Activated naive CD8-positive, alpha-beta T cell (primary cell): ENCODE measurements at regions not wholly inside any gene's neighbourhood (a gene's known extent, or its start where the extent isn't known, plus 50 kb on each side); places are given as distances from the start of the nearest gene placed in this dataset.

Experiments
- H3K27ac Mint-ChIP-seq: one replicate; pipeline ENCODE4 v1.8.0; 2021; ENCODE audit warnings: mixed read lengths
- H3K27me3 Mint-ChIP-seq: one replicate; pipeline ENCODE4 v1.8.0; 2021; ENCODE audit warnings: mixed read lengths
- H3K36me3 Mint-ChIP-seq: one replicate; pipeline ENCODE4 v1.8.0; 2021; ENCODE audit warnings: mixed read lengths
- H3K4me1 Mint-ChIP-seq: one replicate; pipeline ENCODE4 v1.8.0; 2021; ENCODE audit warnings: low read depth, mixed read lengths
- H3K4me3 Mint-ChIP-seq: one replicate; pipeline ENCODE4 v1.8.0; 2021; ENCODE audit warnings: mild to moderate bottlenecking, mixed read lengths
- H3K9me3 Mint-ChIP-seq: one replicate; pipeline ENCODE4 v1.8.0; 2021; ENCODE audit warnings: low read depth, mixed read lengths

GRCh38 chr16:74143171-74143570 lies 153.4 kb upstream of the PSMD7 start:
- H3K4me3 Mint-ChIP-seq: no peak overlapping the region
- H3K27ac Mint-ChIP-seq: no peak overlapping the region
- H3K27me3 Mint-ChIP-seq: peaks cover 4% of the 10 kb centered on the region
- H3K36me3 Mint-ChIP-seq: no peaks in the 10 kb centered on the region
- no peaks in the 10 kb centered on the region for H3K9me3 Mint-ChIP-seq
- H3K4me1 Mint-ChIP-seq: no peaks in the 10 kb centered on the region

DNA sequence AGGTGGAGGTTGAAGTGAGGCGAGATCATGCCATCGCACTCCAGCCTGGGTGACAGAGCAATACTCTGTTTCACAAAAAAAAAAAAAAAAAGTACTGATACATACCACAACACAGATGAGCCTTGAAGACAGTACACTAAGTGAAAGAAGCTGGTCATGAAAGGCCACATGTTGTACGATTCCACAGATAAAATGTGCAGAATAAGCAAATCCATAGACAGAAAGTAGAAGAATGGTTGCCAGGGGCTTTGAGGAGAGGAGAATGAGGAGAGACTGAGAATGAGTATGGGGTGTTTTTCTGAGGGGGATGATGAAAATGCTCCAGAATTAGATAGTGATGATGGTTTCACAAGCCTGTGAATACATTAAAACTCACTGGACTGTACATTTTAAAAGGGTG lies 155.6 kb upstream of the PSMD7 start:
- no peaks in the 10 kb centered on the region for H3K4me1 Mint-ChIP-seq
- H3K27ac Mint-ChIP-seq: no peak overlapping the region
- no peaks in the 10 kb centered on the region for H3K9me3 Mint-ChIP-seq
- peaks cover 4% of the 10 kb centered on the region for H3K27me3 Mint-ChIP-seq
- no peak overlapping the region for H3K4me3 Mint-ChIP-seq
- H3K36me3 Mint-ChIP-seq: no peaks in the 10 kb centered on the region

- H3K4me1 Mint-ChIP-seq: no peaks in the 10 kb centered on the region
- H3K36me3 Mint-ChIP-seq: no peaks in the 10 kb centered on the region
- H3K27ac Mint-ChIP-seq: no peak overlapping the region
- H3K4me3 Mint-ChIP-seq: no peak overlapping the region
- no peaks in the 10 kb centered on the region for H3K9me3 Mint-ChIP-seq
- H3K27me3 Mint-ChIP-seq: peaks cover 4% of the 10 kb centered on the region
Observed at GRCh38 chr16:74140557-74140956, 156.1 kb upstream of the PSMD7 start.

DNA sequence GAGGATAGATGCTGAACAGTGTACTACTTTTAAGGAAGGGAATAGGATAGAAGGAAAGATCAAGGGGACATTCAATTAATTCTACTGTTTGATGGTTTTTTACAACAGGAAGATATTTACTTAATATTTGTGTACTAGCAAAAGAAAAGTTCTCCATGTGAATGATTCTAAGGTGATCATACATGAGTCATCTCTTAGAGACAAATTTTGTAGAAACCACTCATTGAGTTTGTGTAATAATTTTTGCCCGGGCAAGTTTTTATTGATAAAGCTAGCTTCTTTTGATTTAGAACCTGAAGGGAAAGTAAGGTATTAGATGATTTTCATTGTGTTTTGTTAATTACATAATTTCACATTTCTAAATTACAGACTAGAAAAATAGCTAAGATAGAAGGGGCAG lies 172.8 kb upstream of the PSMD7 start:
- Mint-ChIP-seq H3K4me3 (no peak overlapping the region), H3K27ac (no peak overlapping the region), H3K4me1 (no peaks in the 10 kb centered on the region), H3K27me3 (peaks cover 3% of the 10 kb centered on the region), H3K36me3 (no peaks in the 10 kb centered on the region), H3K9me3 (peaks cover 17% of the 10 kb centered on the region)

DNA sequence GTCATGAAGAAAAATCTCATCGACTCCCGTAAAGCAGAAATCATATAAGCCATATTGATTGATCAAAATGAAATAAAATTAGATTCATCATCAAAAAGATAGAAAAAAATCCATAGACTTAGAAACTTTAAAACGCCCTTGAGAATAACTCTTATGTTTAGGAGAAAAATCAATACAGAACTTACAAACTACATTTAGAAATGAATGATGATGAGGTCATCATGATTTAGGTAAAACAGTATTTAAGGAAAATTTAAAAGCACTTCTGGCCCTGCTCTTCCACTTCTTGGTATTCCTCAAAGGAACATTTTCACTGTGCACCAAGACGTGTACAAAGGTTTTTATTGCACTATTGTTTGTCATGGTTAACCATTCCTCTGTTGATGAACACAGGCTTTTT lies 173.4 kb upstream of the PSMD7 start:
- no peaks in the 10 kb centered on the region for H3K4me1 Mint-ChIP-seq
- H3K36me3 Mint-ChIP-seq: no peaks in the 10 kb centered on the region
- H3K27ac Mint-ChIP-seq: no peak overlapping the region
- H3K4me3 Mint-ChIP-seq: no peak overlapping the region
- H3K27me3 Mint-ChIP-seq: peaks cover 3% of the 10 kb centered on the region
- H3K9me3 Mint-ChIP-seq: peaks cover 17% of the 10 kb centered on the region

GRCh38 chr16:74117798-74118197 lies 178.8 kb upstream of the PSMD7 start:
- no peak overlapping the region for H3K4me3 Mint-ChIP-seq
- H3K27me3 Mint-ChIP-seq: peaks cover 6% of the 10 kb centered on the region
- H3K4me1 Mint-ChIP-seq: no peaks in the 10 kb centered on the region
- H3K27ac Mint-ChIP-seq: no peak overlapping the region
- no peaks in the 10 kb centered on the region for H3K36me3 Mint-ChIP-seq
- no peaks in the 10 kb centered on the region for H3K9me3 Mint-ChIP-seq

DNA sequence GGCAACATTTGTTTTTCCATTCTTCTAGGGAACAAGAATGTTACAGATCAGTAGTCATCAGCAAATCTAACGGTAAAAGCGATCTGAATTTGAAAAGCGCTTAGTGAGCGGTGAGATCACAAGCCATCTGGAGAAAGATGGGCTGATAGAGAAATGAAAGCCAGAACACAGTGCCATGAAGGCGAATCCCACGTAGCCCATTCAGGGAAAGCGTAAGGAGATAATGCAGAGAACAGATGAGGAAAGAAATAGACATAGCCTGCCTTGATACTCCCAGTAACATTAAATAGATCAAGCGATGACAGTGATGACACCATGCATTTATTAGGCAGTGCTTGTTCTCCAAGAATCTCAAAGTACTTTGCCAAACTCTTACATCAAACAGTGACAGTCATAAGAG lies 183.1 kb upstream of the PSMD7 start:
- Mint-ChIP-seq H3K27ac (no peak overlapping the region), H3K4me3 (no peak overlapping the region), H3K36me3 (no peaks in the 10 kb centered on the region), H3K9me3 (no peaks in the 10 kb centered on the region), H3K4me1 (peaks cover 2% of the 10 kb centered on the region), H3K27me3 (peaks cover 5% of the 10 kb centered on the region)

DNA sequence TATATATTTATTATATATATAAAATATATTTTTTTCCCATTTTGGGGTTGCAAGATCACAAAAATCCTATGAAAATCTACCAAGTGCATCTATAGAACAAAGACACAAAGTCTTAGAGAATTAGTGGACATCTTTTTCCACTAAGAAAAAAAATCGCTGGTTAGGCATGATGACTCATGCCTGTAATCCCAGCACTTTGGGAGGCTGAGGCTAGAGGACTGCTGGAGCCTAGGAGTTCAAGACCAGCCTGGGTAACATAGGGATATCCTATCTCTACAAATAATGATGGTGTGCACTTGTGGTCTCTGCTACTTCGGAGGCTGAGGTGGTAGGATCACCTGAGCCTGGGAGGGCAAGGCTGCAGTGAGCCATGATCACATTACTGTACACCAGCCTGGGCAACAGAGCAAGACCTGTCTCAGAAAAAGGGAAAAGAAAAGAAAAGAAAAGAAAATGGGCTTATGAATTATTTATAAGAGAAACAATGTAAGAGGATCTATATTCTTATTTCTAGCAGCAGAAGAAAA lies 185.1 kb upstream of the PSMD7 start:
- H3K27ac Mint-ChIP-seq: no peak overlapping the region
- H3K4me3 Mint-ChIP-seq: no peak overlapping the region
- peaks cover 5% of the 10 kb centered on the region for H3K4me1 Mint-ChIP-seq
- no peaks in the 10 kb centered on the region for H3K9me3 Mint-ChIP-seq
- H3K27me3 Mint-ChIP-seq: peaks cover 4% of the 10 kb centered on the region
- no peaks in the 10 kb centered on the region for H3K36me3 Mint-ChIP-seq

DNA sequence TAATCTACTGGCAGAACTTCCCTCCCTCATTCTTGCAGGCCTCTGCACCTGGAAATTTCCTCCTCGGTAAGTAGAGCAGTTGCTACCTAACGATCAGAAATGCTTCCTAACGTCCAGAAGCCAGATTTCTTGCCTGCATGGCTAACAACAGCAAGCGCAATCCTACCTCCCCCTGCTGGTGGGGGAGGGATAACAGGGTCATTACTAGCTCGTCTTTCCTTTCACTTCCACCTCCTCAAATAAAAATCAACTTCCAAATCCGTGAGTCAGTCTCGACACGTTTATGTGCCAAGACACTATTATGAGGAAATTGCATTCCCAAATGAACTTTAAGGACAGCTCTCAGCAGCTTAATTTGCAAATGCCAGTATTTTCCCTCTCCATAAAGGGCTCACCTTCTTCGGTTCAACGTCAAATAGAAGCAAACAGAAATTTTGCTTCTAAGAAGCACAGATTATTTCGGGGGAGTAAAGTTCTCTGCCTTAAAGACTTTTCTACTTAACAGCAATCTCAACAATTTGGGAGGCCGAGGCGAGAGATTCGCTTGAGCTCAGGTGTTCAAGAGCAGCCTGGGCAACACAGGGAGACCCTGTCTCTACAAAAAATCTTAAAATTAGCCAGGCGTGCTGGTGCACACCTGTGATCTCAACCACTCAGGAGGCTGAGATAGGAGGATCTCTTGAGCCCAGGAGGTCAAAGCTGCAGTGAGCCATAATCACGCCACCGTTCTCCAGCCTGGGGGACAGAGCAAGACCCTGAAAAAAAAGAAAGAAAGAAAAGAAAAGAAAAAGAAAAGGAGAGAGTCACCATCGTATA lies 188.6 kb upstream of the PSMD7 start:
- H3K36me3 Mint-ChIP-seq: no peaks in the 10 kb centered on the region
- H3K27me3 Mint-ChIP-seq: peaks cover 2% of the 10 kb centered on the region
- H3K4me1 Mint-ChIP-seq: peaks cover 5% of the 10 kb centered on the region

GRCh38 chr16:74104022-74104421 lies 192.6 kb upstream of the PSMD7 start:
- Mint-ChIP-seq H3K4me3 (no peak overlapping the region), H3K4me1 (peaks cover 5% of the 10 kb centered on the region), H3K9me3 (no peaks in the 10 kb centered on the region)

More for the DNA sequence above, 188.6 kb upstream of the PSMD7 start:
- Mint-ChIP-seq H3K9me3 (no peaks in the 10 kb centered on the region), H3K27ac (no peak overlapping the region), H3K4me3 (peak overlapping the region; percentile 53)

GRCh38 chr16:74101379-74102137 lies 195.1 kb upstream of the PSMD7 start:
- no peaks in the 10 kb centered on the region for H3K9me3 Mint-ChIP-seq
- no peaks in the 10 kb centered on the region for H3K27me3 Mint-ChIP-seq
- H3K27ac Mint-ChIP-seq: no peak overlapping the region
- no peaks in the 10 kb centered on the region for H3K4me1 Mint-ChIP-seq
- H3K36me3 Mint-ChIP-seq: no peaks in the 10 kb centered on the region
- H3K4me3 Mint-ChIP-seq: no peak overlapping the region

More at GRCh38 chr16:74104022-74104421, 192.6 kb upstream of the PSMD7 start:
- H3K27me3 Mint-ChIP-seq: peaks cover 2% of the 10 kb centered on the region
- H3K36me3 Mint-ChIP-seq: no peaks in the 10 kb centered on the region
- H3K27ac Mint-ChIP-seq: no peak overlapping the region

DNA sequence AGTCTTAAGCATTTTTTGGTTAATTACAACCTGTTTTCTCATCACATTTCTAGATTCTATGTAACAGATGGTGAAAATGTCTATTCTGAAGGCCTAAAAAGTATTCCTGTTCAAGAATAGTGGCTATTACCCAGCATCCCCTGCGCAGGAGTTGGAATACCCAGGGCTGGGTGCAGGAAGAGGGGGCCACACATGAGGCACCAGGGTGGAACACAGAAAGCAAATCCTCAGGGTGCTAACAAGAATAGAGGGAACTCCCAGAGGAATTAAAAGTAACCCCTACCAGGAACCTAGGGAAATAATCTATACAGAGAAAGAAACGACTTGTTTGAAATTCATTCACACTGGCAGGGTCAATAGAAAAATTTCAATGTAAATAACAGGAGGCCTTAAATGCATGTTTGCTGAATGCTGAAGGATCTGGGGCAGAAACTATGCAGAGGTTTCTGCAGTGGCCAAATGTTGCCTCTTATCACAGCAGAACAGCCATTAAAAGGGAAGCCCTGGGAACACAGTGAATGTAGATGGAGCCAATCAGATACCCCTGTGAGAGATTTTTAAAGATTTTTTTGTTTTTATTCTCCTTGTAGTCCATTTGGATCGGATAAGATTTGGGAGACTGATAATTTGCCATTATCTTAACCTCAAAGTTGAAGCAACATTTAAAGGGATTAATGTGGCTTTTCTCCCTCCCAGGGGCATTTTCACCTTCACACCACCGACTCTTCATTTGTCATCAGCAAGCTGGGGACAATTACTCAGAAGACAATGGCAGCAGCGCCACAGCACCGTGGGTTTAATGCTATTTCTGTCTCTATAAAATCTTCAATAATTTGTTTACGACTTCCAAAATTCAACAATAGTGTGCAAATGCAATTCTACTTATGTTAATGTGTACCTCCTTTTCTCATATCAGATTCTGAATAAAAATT lies 196.0 kb upstream of the PSMD7 start:
- Mint-ChIP-seq H3K27ac (no peak overlapping the region), H3K4me3 (no peak overlapping the region), H3K36me3 (no peaks in the 10 kb centered on the region), H3K9me3 (no peaks in the 10 kb centered on the region), H3K4me1 (no peaks in the 10 kb centered on the region), H3K27me3 (no peaks in the 10 kb centered on the region)

GRCh38 chr16:74099530-74099929 lies 197.1 kb upstream of the PSMD7 start:
- no peak overlapping the region for H3K4me3 Mint-ChIP-seq
- no peaks in the 10 kb centered on the region for H3K9me3 Mint-ChIP-seq
- no peaks in the 10 kb centered on the region for H3K27me3 Mint-ChIP-seq
- H3K36me3 Mint-ChIP-seq: no peaks in the 10 kb centered on the region
- H3K4me1 Mint-ChIP-seq: no peaks in the 10 kb centered on the region
- H3K27ac Mint-ChIP-seq: no peak overlapping the region

DNA sequence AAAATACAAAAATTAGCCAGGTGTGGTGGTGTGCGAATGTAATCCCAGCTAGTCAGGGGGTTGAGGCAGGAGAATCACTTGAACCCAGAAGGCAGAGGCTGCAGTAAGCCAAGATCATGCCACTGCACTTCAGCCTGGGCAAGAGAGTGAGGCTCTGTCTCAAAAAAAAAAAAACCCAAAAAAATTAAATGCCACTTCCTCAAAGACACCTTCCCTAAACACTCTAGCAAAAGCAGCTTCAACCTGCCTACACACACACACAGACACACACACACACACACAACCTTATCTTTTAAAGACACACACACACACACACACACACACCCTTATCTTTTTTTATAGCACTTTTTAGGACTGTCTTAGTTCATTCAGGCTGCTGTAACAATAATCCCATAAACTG lies 201.7 kb upstream of the PSMD7 start:
- H3K9me3 Mint-ChIP-seq: no peaks in the 10 kb centered on the region
- no peaks in the 10 kb centered on the region for H3K4me1 Mint-ChIP-seq
- H3K4me3 Mint-ChIP-seq: no peak overlapping the region
- H3K27me3 Mint-ChIP-seq: no peaks in the 10 kb centered on the region
- no peak overlapping the region for H3K27ac Mint-ChIP-seq
- no peaks in the 10 kb centered on the region for H3K36me3 Mint-ChIP-seq
